Right lobe of liver (tissue), 6 donors: ENCODE measurements at regions not wholly inside any gene's neighbourhood (a gene's known extent, or its start where the extent isn't known, plus 50 kb on each side); places are given as distances from the start of the nearest gene placed in this dataset.
A peak's percentile ranks its signal among the peaks of the same experiment; 100 is the strongest.

Source experiments
- ATAC-seq, 4 donors: fragments of 200-7000 bp; cut with Tn5 transposase; one replicate each; pipeline ENCODE4 v1.9.1; 2020; ENCODE audit warnings: mild to moderate bottlenecking in 4 of 4, moderate library complexity in 4 of 4
- DNase-seq, 3 donors: peaks; one replicate each; pipeline ENCODE4 v3.0.0-alpha.2; 2020
- H3K27ac ChIP-seq, 3 donors: fragments of 200-600 bp; one replicate each; pipeline ENCODE4 v1.8.0; 2022
- H3K27me3 ChIP-seq, 2 donors: fragments of 200-600 bp; one replicate each; pipeline ENCODE4 v1.8.0; 2022
- H3K36me3 ChIP-seq, 4 donors: fragments of 200-600 bp; sonication (generic) in 1 of 4; one replicate each; pipeline versions ENCODE4 v1.5.1 to v1.8.0; 2017 to 2022; ENCODE audit warnings: control low read depth in 1 of 4
- H3K4me1 ChIP-seq, 4 donors: fragments of 200-600 bp; sonication (generic) in 1 of 4; one replicate each; pipeline versions ENCODE4 v1.5.1 to v1.8.0; 2017 to 2022; ENCODE audit warnings: control low read depth in 1 of 4
- H3K4me3 ChIP-seq, 3 donors: fragments of 200-600 bp; one replicate each; pipeline ENCODE4 v1.8.0; 2022
- H3K9me3 ChIP-seq, 4 donors: fragments of 200-600 bp; sonication (generic) in 1 of 4; one replicate each; pipeline versions ENCODE4 v1.5.1 to v1.8.0; 2017 to 2022; ENCODE audit warnings: control low read depth in 1 of 4
- CTCF ChIP-seq, 4 donors: fragments of 200-600 bp in 3 of 4; fragments of 450-650 bp in 1 of 4; IDR thresholded peaks; one replicate each; pipeline versions ENCODE4 v1.5.1 to v1.8.0; 2016 to 2022; ENCODE audit warnings: antibody characterized with exemption in 4 of 4, mild to moderate bottlenecking in 2 of 4
- POLR2A ChIP-seq: fragments of 450-650 bp; IDR thresholded peaks from one replicate; pipeline ENCODE4 v1.6.1; 2017; ENCODE audit warnings: antibody characterized with exemption, mild to moderate bottlenecking
- WGBS: methylation state at CpG from one replicate; pipeline ENCODE4 v1.1.6; 2018; ENCODE audit warnings: low coverage, low lambda C conversion rate; ENCODE audit not compliant: insufficient coverage; ENCODE audit errors: missing lambda C conversion rate; 5-methylcytosine and 5-hydroxymethylcytosine counted together
- intact Hi-C, 2 donors: fragments of 100-400 bp; cut with DNase I; formaldehyde crosslinking; loops; one replicate each; pipeline versions ENCODE4 v1.11.2 to v1.14.1; 2022
- donor health status: DM: no; HTN: yes; CAD: no.
- donor health status: DM: no; HTN: no; CAD: no.
- donor health status: DM: no; HTN: no; CAD: no.
- donor health status: DM: no; HTN: yes; CAD: no.
- donor health status: DM: no; HTN: yes; CAD: no.

GRCh38 chr9:11275158-11275695, 662.4 kb upstream of the PTPRD start:
- Histone ChIP-seq H3K4me1 (no peaks in the 10 kb centered on the region), H3K27me3 (no peaks in the 10 kb centered on the region), H3K27ac (no peak overlapping the region), H3K4me3 (no peak overlapping the region), H3K36me3 (no peaks in the 10 kb centered on the region), H3K9me3 (no peaks in the 10 kb centered on the region)
- DNase-seq (no peak), ATAC-seq (no peak)
- intact Hi-C loops = no loop called here
- WGBS = 38% methylated on average over 11 of the region's 11 CpGs
- TF ChIP-seq POLR2A (no peak), CTCF (IDR thresholded peaks at IDR 0.05) (no peak)

DNA sequence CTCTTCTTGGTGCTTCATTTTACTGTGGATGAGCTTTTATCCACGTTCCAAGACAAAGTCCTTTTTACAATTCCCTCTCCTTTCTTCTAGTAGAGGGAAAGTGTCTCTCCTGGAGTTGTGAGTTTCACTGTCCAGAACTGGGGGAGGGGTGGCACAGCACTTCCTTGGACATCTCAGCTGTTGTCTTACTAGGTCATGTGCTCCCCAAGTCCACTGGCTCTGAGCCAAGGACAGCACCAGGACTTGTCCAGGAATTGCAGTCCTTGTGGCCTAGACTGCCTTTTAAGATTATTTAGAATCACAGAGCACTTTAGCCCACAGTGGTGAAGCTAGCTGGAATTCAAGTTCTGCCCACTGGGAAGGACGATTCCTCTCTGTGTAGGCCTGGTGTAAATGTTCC, 700.2 kb upstream of the PTPRD start:
- ATAC-seq (no peak), DNase-seq (no peak)
- intact Hi-C loops = no loop called here
- 38% methylated on average over 2 of the region's 2 CpGs for WGBS
- H3K4me3 ChIP-seq = no peak overlapping the region
- H3K27ac ChIP-seq = no peak overlapping the region
- TF ChIP-seq POLR2A = no peak
- TF ChIP-seq CTCF (IDR thresholded peaks at IDR 0.05) = no peak
- H3K9me3 ChIP-seq = no peaks in the 10 kb centered on the region
- H3K27me3 ChIP-seq = no peaks in the 10 kb centered on the region
- H3K36me3 ChIP-seq = no peaks in the 10 kb centered on the region
- no peaks in the 10 kb centered on the region for H3K4me1 ChIP-seq

DNA sequence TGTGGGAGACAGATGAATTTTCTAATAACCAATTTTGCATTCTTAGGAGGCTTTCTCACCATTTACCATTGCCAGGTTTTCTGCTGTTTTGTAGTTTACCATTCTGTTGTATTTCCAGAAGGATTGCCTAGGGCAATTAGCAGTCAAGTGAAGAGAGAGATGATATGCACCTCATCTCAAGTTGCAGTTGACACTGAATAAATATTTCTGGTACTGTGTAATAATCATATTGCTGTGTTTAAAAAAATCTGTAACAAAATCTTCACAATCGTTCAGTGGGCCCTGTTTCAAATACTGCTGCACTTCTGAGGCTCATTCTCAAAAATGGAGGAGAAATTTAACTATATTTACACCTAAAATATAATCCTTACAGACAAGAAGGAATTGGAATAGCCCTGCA, 706.1 kb upstream of the PTPRD start:
- 30% methylated on average over 1 of the region's 1 CpG for WGBS
- no peaks in the 10 kb centered on the region for H3K27me3 ChIP-seq
- no peaks in the 10 kb centered on the region for H3K36me3 ChIP-seq
- no peaks in the 10 kb centered on the region for H3K4me1 ChIP-seq
- H3K9me3 ChIP-seq = no peaks in the 10 kb centered on the region
- H3K4me3 ChIP-seq = no peak overlapping the region
- TF ChIP-seq POLR2A = no peak
- TF ChIP-seq CTCF (IDR thresholded peaks at IDR 0.05) = no peak
- H3K27ac ChIP-seq = no peak overlapping the region
- intact Hi-C loops = no loop called here
- DNase-seq (no peak), ATAC-seq (no peak)

- H3K27me3 ChIP-seq = no peaks in the 10 kb centered on the region
- H3K36me3 ChIP-seq = no peaks in the 10 kb centered on the region
- no peaks in the 10 kb centered on the region for H3K9me3 ChIP-seq
- WGBS = 23% methylated on average over 5 of the region's 5 CpGs
- DNase-seq (no peak), ATAC-seq (peak in 3 of 4 donors; percentile 38 to 58 (median 56))
- H3K27ac ChIP-seq = no peak overlapping the region
- no peaks in the 10 kb centered on the region for H3K4me1 ChIP-seq
- intact Hi-C loops = no loop called here
- peak; percentile 27 to 44 (median 34) for TF ChIP-seq CTCF (IDR thresholded peaks at IDR 0.05)
- no peak for TF ChIP-seq POLR2A
- no peak overlapping the region for H3K4me3 ChIP-seq
Measured at GRCh38 chr9:11319538-11319937, 706.7 kb upstream of the PTPRD start.

DNA sequence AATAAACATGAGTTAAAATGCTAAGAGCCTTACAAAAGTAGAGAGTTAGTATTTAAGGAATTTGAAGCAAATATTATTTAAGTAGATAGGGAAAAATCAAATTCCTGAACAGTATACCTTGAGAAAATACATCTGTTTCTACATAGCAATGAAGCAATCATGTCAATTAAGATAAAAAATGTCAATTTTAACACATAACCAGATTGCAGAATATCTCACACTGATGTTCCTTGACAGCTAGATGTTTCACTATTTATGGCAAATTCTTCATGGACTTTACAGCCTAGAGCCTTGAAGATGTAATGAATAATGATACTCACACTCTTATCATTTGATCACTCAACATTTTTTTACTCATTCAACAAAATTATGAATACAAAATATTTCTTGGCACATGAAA, 708.2 kb upstream of the PTPRD start:
- TF ChIP-seq POLR2A (no peak), CTCF (IDR thresholded peaks at IDR 0.05) (no peak)
- intact Hi-C loops = no loop called here
- ATAC-seq (no peak), DNase-seq (no peak)
- no peaks in the 10 kb centered on the region for H3K36me3 ChIP-seq
- H3K27me3 ChIP-seq = no peaks in the 10 kb centered on the region
- no peaks in the 10 kb centered on the region for H3K9me3 ChIP-seq
- H3K27ac ChIP-seq = no peak overlapping the region
- H3K4me3 ChIP-seq = no peak overlapping the region
- H3K4me1 ChIP-seq = no peaks in the 10 kb centered on the region
